HG03066 (cell line): ENCODE measurements at regions not wholly inside any gene's neighbourhood (a gene's known extent, or its start where the extent isn't known, plus 50 kb on each side); places are given as distances from the start of the nearest gene placed in this dataset.
"Not testable (repeated sequence)": the region's sequence is repeated elsewhere in the genome, so short reads cannot be mapped to it uniquely, and the experiment has no call there.

Experiments used
- ATAC-seq: cut with Tn5 transposase; IDR thresholded peaks from one replicate; pipeline ENCODE4 v1.9.1; 2021; ENCODE audit warnings: low read depth; ENCODE audit not compliant: unreplicated experiment

GRCh38 chrX:145393702-145394235 lies 146.5 kb downstream of the SPANXN1 start:
- ATAC-seq: no peak

DNA sequence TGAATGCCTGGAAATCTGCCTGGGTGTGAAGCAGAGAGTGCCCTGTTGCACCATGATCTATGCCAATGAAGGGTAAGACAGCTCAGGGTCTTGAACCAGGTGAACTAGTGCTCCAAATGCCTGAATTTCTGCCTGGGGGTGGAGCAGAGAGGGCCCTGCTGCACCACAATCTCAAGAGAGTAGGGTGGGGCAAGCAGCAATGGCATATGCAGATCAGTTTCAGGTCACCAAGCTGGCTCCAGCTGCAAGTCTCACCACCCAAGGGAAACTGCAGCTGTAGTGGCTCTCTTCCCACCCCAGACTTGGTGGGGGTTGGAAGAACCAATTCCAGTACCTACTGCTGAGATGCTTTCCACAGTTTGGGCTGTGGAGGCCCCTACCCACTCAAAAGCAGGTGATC lies 147.0 kb downstream of the SPANXN1 start:
- no peak for ATAC-seq

GRCh38 chrX:145396612-145397011 lies 149.3 kb downstream of the SPANXN1 start:
- no peak for ATAC-seq

DNA sequence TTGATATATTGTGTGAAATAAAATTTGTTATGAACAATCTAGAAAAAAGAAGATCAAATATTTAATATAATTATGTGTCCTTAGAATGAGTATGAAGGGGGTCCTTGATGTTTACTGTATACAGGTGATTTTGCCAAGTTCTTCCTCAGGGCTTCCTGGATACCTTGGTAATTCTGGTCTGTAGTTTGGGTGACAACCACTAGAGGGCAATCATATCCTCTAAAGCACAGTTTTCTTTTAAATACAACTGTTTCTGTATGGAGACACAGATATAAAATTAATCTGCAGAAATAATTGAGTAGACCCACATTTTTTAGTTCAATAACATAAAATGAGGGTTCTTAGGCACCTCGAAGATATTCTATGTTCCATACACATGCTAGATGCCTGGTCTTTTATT lies 157.7 kb downstream of the SPANXN1 start:
- peak; percentile 65 for ATAC-seq

- ATAC-seq: no peak
Observed at GRCh38 chrX:145410622-145411021, 163.3 kb downstream of the SPANXN1 start.

GRCh38 chrX:145436211-145436610 lies 188.9 kb downstream of the SPANXN1 start:
- ATAC-seq: not testable (repeated sequence)

- no peak for ATAC-seq
Observed at GRCh38 chrX:145464650-145465049, 217.3 kb downstream of the SPANXN1 start.

DNA sequence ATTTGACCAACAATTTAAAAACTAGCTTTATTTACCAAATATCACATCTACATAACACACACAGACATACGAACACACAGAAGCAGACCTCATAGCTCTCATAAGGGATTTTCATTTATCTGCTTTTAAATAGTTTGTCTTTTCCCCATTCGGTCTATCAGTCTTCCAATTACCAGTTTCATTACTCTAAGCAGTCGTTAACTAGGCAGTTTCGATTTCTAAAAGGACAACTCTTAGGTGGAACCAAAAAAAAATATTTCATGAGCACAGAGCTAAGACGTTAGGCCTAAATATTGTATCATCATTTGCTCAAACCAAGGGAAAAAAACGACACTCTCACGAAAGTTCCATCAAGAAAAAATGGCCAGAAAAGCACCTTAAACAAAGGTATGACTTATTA lies 228.4 kb downstream of the SPANXN1 start:
- no peak for ATAC-seq

- no peak for ATAC-seq
Observed at GRCh38 chrX:145484740-145485139, 237.4 kb downstream of the SPANXN1 start.

GRCh38 chrX:145502670-145503069 lies 255.4 kb downstream of the SPANXN1 start:
- ATAC-seq: no peak

DNA sequence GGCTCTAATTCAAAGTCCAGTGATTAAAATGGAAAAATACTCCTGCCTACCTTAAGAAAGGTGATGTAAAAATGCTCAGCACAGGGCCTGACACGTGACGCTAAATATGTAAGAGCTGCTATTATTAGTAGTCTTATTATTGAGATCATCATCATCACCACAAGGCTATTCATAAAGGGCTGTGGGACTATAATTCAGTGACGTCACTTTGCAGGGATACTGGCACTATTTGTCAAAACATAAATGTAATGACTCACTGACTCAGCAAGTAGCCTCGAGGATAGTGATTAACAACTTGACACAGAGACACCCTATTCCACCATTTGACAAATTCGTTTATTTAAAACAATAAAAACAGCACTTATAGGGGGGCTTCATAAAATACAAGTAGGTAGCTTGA lies 258.9 kb downstream of the SPANXN1 start:
- ATAC-seq: no peak

DNA sequence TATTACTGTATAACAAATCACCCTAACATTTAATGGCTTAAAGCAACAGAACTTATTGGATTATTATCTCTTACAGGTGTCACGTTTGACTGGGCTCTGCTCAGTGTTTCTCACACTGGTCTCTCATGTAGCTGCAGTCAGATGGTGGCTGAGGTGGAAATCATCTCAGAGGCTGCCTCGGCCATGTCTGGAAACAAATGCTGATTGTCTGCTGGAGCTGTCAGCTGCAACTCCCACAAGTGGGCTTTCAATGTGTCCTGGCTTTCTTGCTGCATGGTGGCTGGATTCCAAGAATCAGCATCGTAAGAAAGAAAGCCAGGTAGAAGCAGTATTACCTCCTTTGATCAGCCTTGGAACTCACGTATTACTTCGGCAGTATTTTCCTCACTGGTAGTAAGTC lies 277.6 kb downstream of the SPANXN1 start:
- no peak for ATAC-seq

DNA sequence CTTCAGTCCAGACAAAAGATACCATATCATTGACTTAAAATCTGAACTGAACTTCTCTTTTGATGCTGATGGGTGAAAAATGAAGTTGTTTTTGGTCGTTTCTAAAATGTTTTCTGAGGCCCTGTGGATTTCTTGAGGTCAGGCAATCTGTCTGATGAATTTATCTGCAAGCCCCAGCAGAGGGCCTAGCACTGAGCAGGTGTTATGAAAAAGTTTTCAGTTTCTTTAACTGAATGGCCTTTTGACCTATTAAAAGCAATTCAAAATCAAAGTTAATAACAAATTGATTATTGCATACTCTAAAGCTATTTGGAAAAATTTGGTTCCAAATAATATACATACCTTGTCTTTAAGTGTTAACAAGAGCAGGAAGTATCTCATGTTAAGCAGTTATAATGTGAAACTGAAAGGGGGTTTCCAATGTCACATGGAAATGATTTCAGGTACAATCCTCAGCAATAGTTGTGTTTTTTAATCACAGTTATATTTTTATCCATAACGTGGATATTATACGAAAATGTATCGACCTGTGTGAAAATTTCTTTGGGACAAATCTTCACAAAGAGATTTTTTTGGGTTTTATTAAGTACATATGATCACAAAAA lies 285.0 kb downstream of the SPANXN1 start:
- no peak for ATAC-seq

DNA sequence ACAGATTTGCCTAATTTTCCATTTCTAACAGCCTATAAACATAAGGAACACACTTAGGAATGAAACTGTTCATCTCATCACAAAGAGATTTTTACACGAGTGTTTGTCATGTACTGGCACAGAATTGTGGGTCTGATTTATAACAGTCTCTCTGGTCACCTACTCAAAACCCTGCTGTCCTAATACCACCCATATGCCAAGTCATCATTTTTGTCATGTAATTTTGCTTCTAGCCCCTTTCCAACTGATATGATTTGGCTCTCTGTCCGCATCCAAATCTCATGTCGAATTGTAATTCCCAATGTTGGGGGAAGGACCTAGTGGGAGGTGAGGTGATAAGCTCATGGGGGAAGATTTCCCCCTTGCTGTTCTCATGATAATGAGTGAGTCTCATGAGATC lies 284.1 kb upstream of the SLITRK2 start:
- no peak for ATAC-seq

GRCh38 chrX:145549496-145549895 lies 268.1 kb upstream of the SLITRK2 start:
- no peak for ATAC-seq

DNA sequence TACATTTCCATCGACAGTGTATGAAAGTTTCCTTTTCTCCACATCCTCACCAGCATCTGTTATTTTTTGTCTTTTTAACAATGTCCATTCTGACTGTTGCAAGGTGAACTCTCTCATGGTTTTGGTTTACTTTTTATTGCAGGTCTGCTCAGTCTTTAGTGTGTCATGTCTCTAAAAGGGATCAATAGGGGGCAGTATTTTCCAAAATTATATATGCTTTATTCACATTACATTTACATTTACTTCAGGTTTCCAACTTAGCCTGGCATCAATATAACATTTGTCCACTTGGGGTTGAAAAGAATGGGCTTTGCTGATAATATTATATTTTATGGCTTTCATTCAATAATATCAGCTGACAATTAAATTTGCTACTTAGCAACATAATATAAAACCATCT lies 265.0 kb upstream of the SLITRK2 start:
- ATAC-seq: no peak

GRCh38 chrX:145553702-145554101 lies 263.9 kb upstream of the SLITRK2 start:
- no peak for ATAC-seq

DNA sequence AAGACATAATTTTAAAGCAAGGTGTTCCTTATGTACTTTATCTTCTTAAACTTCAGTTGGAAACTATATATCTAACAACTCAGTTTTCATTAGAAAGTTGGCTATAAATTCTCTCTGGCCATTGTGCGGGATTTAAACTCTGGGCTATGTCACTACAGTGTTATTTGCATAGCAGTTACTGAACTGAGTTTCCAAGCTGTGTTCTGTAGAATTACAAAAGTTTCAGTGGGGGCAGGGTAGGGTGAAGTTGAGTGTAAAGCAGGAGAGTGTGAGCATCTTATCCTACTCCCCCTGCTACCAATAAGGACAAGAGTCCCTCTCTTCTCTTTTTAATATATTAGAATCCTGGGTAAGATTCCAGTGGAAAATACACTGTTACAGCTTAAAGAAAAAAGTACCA lies 254.5 kb upstream of the SLITRK2 start:
- no peak for ATAC-seq

DNA sequence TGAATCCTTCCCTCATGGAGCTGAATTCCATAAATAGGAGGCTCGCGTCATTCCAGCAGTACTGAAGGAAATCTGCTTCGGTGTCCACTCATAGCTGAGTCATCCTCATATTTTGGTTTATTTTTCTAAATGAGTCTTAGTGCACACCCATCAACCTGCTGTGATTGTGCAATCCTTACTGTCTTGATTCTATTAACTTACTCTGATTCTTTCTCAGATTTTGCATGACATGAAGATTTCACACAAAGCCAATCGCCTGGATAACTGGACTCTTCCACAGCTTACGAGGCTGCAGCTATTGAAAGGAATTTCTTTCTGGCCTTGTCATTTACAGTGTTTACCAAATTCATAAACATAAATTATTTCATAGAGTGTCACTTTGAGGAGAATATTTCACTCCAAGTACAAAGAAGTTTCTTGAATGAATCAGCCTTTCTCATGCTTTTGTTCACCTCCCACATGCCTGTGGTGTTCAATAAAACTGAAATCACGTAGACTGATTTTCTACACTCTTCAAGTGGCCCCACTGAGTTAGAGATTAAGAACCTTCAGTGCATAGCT lies 207.6 kb upstream of the SLITRK2 start:
- ATAC-seq: no peak

- no peak for ATAC-seq
Observed at GRCh38 chrX:145613894-145614293, 203.7 kb upstream of the SLITRK2 start.

DNA sequence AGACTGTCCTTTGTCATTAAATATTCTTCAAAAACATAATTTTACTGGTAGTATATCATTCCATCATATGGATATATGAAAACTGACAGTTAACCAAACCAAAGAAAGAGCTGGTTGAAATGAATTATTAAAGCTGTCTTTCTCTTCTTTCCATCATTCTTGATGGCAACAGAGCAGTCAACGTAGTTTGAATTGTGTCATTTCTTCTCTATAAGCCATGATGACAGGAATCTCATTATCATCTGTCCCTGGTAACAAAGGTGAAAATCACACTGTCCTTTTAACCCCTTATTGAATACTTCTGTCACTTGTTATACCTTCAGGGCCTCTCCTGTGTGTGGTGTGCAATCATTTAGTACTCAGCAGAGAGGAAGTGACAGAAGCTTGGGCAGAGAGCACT lies 197.0 kb upstream of the SLITRK2 start:
- no peak for ATAC-seq

GRCh38 chrX:145623453-145623852 lies 194.2 kb upstream of the SLITRK2 start:
- ATAC-seq: no peak

DNA sequence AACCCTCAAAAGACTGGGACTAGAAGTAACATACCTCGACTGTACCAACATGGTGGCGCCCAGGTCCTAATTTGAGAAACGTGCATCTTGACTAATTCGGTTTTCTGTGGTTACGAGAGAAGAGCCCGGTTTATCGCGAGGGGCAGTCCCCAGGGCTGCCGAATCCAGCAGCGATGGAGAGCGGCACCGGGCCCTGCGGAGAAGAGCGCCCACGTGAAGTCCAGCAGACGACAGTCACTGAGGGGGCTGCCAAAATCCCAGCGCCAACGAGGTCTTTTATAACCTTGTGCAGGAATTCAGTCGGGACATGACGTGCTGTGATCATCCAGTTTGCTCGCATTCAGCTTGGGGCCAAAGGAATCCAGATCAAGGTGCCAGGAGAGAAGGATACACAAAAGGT lies 187.5 kb upstream of the SLITRK2 start:
- ATAC-seq: no peak
